HepG2 (cell line): ENCODE measurements at regions not wholly inside any gene's neighbourhood (a gene's known extent, or its start where the extent isn't known, plus 50 kb on each side); places are given as distances from the start of the nearest gene placed in this dataset.

Experiments used
- ATAC-seq: fragments of 200-7000 bp; cut with Tn5 transposase; 3 replicates; pipeline ENCODE4 v1.9.1; 2020; ENCODE audit warnings: mild to moderate bottlenecking, moderate library complexity
- BruUV-seq: library from RNA; stranded (reverse); fragments of 400-500 nt; replicated peaks from 2 replicates; lab custom pipeline; 2021; lab: Mats Ljungman, UMichigan
- CTCF ChIA-PET: fragments of 300-600 bp; formaldehyde crosslinking; extraction: SDS; loops from one replicate; lab custom pipeline; 2021; ENCODE audit warnings: low total read pairs, inconsistent platforms, low intra/inter-chr PET ratio; lab: Yijun Ruan, JAX
- POLR2A ChIA-PET: fragments of 350-600 bp; sonication (Branson Sonifier 250); formaldehyde crosslinking; loops from one replicate; lab custom pipeline; 2020; ENCODE audit warnings: antibody characterized with exemption, inconsistent platforms; lab: Yijun Ruan, JAX
- DNase-seq: peaks from one replicate; pipeline ENCODE4 v3.0.0-alpha.2; 2015; ENCODE audit warnings: low spot score
- FAIRE-seq: peaks from 3 replicates; lab custom pipeline; 2011; peaks lifted over from hg19 to GRCh38; lab: Jason Lieb, UNC
- H2AFZ ChIP-seq: one replicate; pipeline ENCODE4 v1.6.1; 2011; ENCODE audit warnings: low read length, inconsistent platforms
- H3K27ac ChIP-seq: fragments of 300-600 bp; 3 replicates; pipeline ENCODE4 v1.8.0; 2011; ENCODE audit warnings: mixed run types, mild to moderate bottlenecking, mixed read lengths, low read length, inconsistent platforms; ENCODE audit not compliant: insufficient read depth; ENCODE audit errors: extremely low read length
- H3K27me3 ChIP-seq, 2 experiments: fragments of 200-600 bp in 1 of 2; 2 replicates in 1 of 2; 3 replicates in 1 of 2; pipeline versions ENCODE4 v1.6.0 to v1.8.0; 2011; ENCODE audit warnings: low read length in 2 of 2, mild to moderate bottlenecking in 2 of 2, moderate library complexity in 2 of 2, inconsistent platforms in 1 of 2; ENCODE audit not compliant: insufficient read depth in 2 of 2, control insufficient read depth in 1 of 2
- H3K36me3 ChIP-seq, 2 experiments: fragments of 200-600 bp in 1 of 2; replicated peaks in 1 of 2; 2 replicates in 1 of 2; 3 replicates in 1 of 2; pipeline versions ENCODE4 v1.5.1 to v1.8.0; 2011; ENCODE audit warnings: low read length in 2 of 2, inconsistent platforms in 1 of 2; ENCODE audit not compliant: insufficient read depth in 2 of 2, control insufficient read depth in 1 of 2
- H3K4me1 ChIP-seq: 2 replicates; pipeline ENCODE4 v1.5.1; 2012; ENCODE audit warnings: low read length, inconsistent platforms; ENCODE audit not compliant: insufficient read depth
- H3K4me2 ChIP-seq: 2 replicates; pipeline ENCODE4 v1.6.0; 2011; ENCODE audit warnings: low read depth, low read length, inconsistent platforms
- H3K4me3 ChIP-seq, 3 experiments: fragments of 200-600 bp in 1 of 3; sonication (generic), shearing (Covaris generic) in 1 of 3; replicated peaks in 1 of 3; 2 replicates each; pipeline ENCODE4 v1.5.1; 2011 to 2016; ENCODE audit warnings: low read length in 3 of 3, inconsistent platforms in 2 of 3, low read depth in 2 of 3, mild to moderate bottlenecking in 2 of 3, control low read depth in 1 of 3, mixed read lengths in 1 of 3; ENCODE audit not compliant: insufficient read depth in 1 of 3
- H3K79me2 ChIP-seq: one replicate; pipeline ENCODE4 v1.6.1; 2011; ENCODE audit warnings: low read length, inconsistent platforms; ENCODE audit not compliant: insufficient read depth
- H3K9ac ChIP-seq: 2 replicates; pipeline ENCODE4 v1.6.0; 2011; ENCODE audit warnings: mild to moderate bottlenecking, low read depth, low read length, inconsistent platforms; ENCODE audit not compliant: insufficient read depth
- H3K9me3 ChIP-seq: 2 replicates; pipeline ENCODE4 v1.5.1; 2012; ENCODE audit warnings: mild to moderate bottlenecking, low read length
- H4K20me1 ChIP-seq: 2 replicates; pipeline ENCODE4 v1.6.0; 2011; ENCODE audit warnings: inconsistent platforms, mild to moderate bottlenecking, low read length, moderate library complexity; ENCODE audit not compliant: insufficient read depth
- CBFB ChIP-seq: sonication (generic); formaldehyde crosslinking; IDR thresholded peaks from 2 replicates; pipeline ENCODE4 v1.4.0; 2020; ENCODE audit warnings: missing genetic modification reagents
- CCAR2 ChIP-seq: fragments of 200-400 bp; formaldehyde crosslinking; optimal IDR thresholded peaks from 2 replicates; pipeline ENCODE3; 2018; ENCODE audit warnings: low read depth, mild to moderate bottlenecking, low read length, moderate library complexity
- GZF1 ChIP-seq: sonication (generic); formaldehyde crosslinking; IDR thresholded peaks from 2 replicates; pipeline ENCODE4 v1.5.1; 2020; ENCODE audit warnings: mild to moderate bottlenecking, missing genetic modification reagents
- IKZF1 ChIP-seq: fragments of 450-650 bp; IDR thresholded peaks from 2 replicates; pipeline ENCODE4 v1.7.1; 2016
- SP4 ChIP-seq: sonication (generic); formaldehyde crosslinking; IDR thresholded peaks from 2 replicates; pipeline ENCODE4 v1.8.1; 2023; ENCODE audit warnings: mild to moderate bottlenecking, missing genetic modification reagents
- WGBS: methylation state at CpG from one replicate; pipeline ENCODE4 v1.1.6; 2017; ENCODE audit warnings: low lambda C conversion rate; 5-methylcytosine and 5-hydroxymethylcytosine counted together
- in situ Hi-C: cut with HindIII; loops from 2 replicates; pipeline ENCODE4 v1.10.0; 2017; ENCODE audit warnings: low pct_unique_long_range_greater_than_20kb; ENCODE audit not compliant: extremely low pct_ligation_motif_present
- intact Hi-C: fragments of 100-400 bp; cut with micrococcal nuclease; formaldehyde crosslinking; loops from one replicate; pipeline ENCODE4 v1.10.0; 2022; ENCODE audit not compliant: unreplicated experiment
- TF ChIP-seq, protein P1 (sequence below): sonication (generic); formaldehyde crosslinking; IDR thresholded peaks from 2 replicates; pipeline ENCODE4 v1.8.1; 2023; ENCODE audit warnings: mild to moderate bottlenecking, missing genetic modification reagents
- TF ChIP-seq, protein P2 (sequence below), 2 experiments: IDR thresholded peaks; 2 replicates each; pipeline ENCODE4 v1.6.1; 2011 to 2012; ENCODE audit warnings: low read length in 2 of 2, borderline replicate concordance in 1 of 2, low read depth in 1 of 2, mild to moderate bottlenecking in 1 of 2, moderate library complexity in 1 of 2

DNA sequence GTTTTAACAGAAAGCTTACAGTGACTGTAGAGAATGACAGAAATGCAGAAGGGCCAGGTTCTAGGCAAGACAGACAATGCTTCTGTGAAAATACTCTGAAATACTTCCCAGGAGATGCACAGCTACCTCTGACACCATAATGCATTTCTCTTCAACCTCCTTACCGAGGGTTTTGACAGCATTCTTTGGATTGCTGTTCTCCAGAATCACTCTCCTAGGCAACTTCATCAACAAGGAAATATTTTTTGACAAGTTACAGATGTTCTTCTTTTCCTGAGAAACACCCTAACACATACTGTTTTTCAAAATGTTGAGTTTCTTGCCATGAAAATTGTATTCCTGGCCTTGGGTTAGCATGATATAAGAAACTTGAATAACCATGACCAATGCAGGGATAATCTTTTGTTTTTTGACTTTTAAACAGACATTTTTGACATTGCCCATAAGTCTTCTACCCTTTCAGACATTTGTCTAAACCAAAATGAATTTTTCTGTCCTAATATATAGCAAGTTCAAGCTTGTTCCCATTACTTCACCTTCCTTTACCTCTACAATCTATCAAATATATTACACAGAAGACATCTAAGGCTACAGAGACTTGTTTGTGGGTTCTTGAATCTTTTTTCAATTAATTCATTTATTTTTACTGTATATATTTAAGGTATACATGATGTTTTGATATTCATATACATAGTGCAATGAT is 108.1 kb downstream of the CCDC34 start (continued):
- TF ChIP-seq, protein P1, sequence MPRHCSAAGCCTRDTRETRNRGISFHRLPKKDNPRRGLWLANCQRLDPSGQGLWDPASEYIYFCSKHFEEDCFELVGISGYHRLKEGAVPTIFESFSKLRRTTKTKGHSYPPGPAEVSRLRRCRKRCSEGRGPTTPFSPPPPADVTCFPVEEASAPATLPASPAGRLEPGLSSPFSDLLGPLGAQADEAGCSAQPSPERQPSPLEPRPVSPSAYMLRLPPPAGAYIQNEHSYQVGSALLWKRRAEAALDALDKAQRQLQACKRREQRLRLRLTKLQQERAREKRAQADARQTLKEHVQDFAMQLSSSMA (CRISPR knock-in tag): no peak
- TF ChIP-seq, protein P2, sequence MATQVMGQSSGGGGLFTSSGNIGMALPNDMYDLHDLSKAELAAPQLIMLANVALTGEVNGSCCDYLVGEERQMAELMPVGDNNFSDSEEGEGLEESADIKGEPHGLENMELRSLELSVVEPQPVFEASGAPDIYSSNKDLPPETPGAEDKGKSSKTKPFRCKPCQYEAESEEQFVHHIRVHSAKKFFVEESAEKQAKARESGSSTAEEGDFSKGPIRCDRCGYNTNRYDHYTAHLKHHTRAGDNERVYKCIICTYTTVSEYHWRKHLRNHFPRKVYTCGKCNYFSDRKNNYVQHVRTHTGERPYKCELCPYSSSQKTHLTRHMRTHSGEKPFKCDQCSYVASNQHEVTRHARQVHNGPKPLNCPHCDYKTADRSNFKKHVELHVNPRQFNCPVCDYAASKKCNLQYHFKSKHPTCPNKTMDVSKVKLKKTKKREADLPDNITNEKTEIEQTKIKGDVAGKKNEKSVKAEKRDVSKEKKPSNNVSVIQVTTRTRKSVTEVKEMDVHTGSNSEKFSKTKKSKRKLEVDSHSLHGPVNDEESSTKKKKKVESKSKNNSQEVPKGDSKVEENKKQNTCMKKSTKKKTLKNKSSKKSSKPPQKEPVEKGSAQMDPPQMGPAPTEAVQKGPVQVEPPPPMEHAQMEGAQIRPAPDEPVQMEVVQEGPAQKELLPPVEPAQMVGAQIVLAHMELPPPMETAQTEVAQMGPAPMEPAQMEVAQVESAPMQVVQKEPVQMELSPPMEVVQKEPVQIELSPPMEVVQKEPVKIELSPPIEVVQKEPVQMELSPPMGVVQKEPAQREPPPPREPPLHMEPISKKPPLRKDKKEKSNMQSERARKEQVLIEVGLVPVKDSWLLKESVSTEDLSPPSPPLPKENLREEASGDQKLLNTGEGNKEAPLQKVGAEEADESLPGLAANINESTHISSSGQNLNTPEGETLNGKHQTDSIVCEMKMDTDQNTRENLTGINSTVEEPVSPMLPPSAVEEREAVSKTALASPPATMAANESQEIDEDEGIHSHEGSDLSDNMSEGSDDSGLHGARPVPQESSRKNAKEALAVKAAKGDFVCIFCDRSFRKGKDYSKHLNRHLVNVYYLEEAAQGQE (IDR thresholded peaks at IDR 0.05; ENCODE audit: borderline replicate concordance in 1 of 2, low read depth in 1 of 2, low read length in 2 of 2): no peak
- TF ChIP-seq CCAR2 (no peak), CBFB (CRISPR knock-in tag) (no peak)

DNA sequence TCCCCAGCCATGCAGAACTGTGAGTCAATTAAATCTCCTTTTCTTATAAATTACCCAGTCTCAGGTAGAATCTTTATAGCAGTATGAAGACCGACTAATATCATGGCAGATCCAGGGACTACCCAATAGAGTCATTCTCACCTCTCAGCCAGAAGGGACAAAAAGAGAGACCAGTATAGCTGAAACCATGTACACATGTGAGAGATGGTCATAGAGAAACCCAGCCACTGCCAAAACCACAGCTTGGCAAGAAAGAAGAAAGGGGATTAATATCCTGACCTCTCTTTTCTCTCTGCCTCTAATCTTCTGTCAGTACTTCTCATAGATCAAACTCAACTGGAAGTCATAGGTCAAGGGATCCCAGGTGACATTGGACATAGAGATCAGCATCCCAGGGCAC is 109.8 kb downstream of the CCDC34 start:
- no TSS peak for BruUV-seq
- 0% methylated on average over 1 of the region's 1 CpG for WGBS
- in situ Hi-C loops (no loop called here), intact Hi-C loops (no loop called here)
- no peak overlapping the region for H3K9ac ChIP-seq
- H3K4me2 ChIP-seq: no peak overlapping the region
- no peak overlapping the region for H2AFZ ChIP-seq
- no peak overlapping the region for H3K4me3 ChIP-seq
- no peak for ATAC-seq
- no peaks in the 10 kb centered on the region for H4K20me1 ChIP-seq
- no peaks in the 10 kb centered on the region for H3K36me3 ChIP-seq
- H3K27ac ChIP-seq: no peak overlapping the region
- H3K79me2 ChIP-seq: no peaks in the 10 kb centered on the region
- no peaks in the 10 kb centered on the region for H3K9me3 ChIP-seq
- FAIRE-seq: no peak
- DNase-seq: no peak
- no peaks in the 10 kb centered on the region for H3K4me1 ChIP-seq
- H3K27me3 ChIP-seq: peaks cover 0 to 1% of the 10 kb centered on the region in 2 experiments; a peak in 1 of 5 replicates
- ChIA-PET CTCF (no interaction called here), POLR2A (no interaction called here)
- no peak for TF ChIP-seq SP4 (CRISPR knock-in tag)
- TF ChIP-seq GZF1: no peak
- TF ChIP-seq IKZF1: no peak
